ENCODE measurements at regions not wholly inside any gene's neighbourhood (a gene's known extent, or its start where the extent isn't known, plus 50 kb on each side); places are given as distances from the start of the nearest gene placed in this dataset.

- H3K4me3 ChIP-seq (ENCODE audit: insufficient read depth, low read depth, low read length), result no peak overlapping the region
- no peak overlapping the region for H3K27ac ChIP-seq (ENCODE audit: insufficient read depth, low read depth, low read length, poor library complexity, severe bottlenecking)
- no peaks in the 10 kb centered on the region for H3K36me3 ChIP-seq (ENCODE audit: control insufficient read depth, insufficient read depth, low read length)
- 87 to 92% methylated on average over 5 to 6 of the region's 6 CpGs for WGBS, 2 experiments
- peaks cover 5% of the 10 kb centered on the region for H3K27me3 ChIP-seq (ENCODE audit: control insufficient read depth, insufficient read depth, low read length, poor library complexity, severe bottlenecking)
- no peaks in the 10 kb centered on the region for H3K4me1 ChIP-seq (ENCODE audit: control insufficient read depth, insufficient read depth, low read length)
- H3K9me3 ChIP-seq (ENCODE audit: control insufficient read depth, low read length), result no peaks in the 10 kb centered on the region
Observed at GRCh38 chr2:176514805-176515500, 245.7 kb downstream of the MTX2 start.

GRCh38 chr2:176516051-176516602, 246.9 kb downstream of the MTX2 start:
- H3K27me3 ChIP-seq (ENCODE audit: control insufficient read depth, insufficient read depth, low read length, poor library complexity, severe bottlenecking), result peaks cover 5% of the 10 kb centered on the region
- H3K36me3 ChIP-seq (ENCODE audit: control insufficient read depth, insufficient read depth, low read length), result no peaks in the 10 kb centered on the region
- no peak overlapping the region for H3K4me3 ChIP-seq (ENCODE audit: insufficient read depth, low read depth, low read length)
- H3K9me3 ChIP-seq (ENCODE audit: control insufficient read depth, low read length), result no peaks in the 10 kb centered on the region
- H3K4me1 ChIP-seq (ENCODE audit: control insufficient read depth, insufficient read depth, low read length), result no peaks in the 10 kb centered on the region
- no peak overlapping the region for H3K27ac ChIP-seq (ENCODE audit: insufficient read depth, low read depth, low read length, poor library complexity, severe bottlenecking)
- WGBS, 2 experiments, result 39 to 71% methylated on average over 1 of the region's 1 CpG

GRCh38 chr2:176518823-176519222, 249.6 kb downstream of the MTX2 start:
- 32 to 39% methylated on average over 4 of the region's 4 CpGs for WGBS, 2 experiments
- Histone ChIP-seq H3K27me3 (ENCODE audit: control insufficient read depth, insufficient read depth, low read length, poor library complexity, severe bottlenecking) (peaks cover 5% of the 10 kb centered on the region), H3K27ac (ENCODE audit: insufficient read depth, low read depth, low read length, poor library complexity, severe bottlenecking) (no peak overlapping the region), H3K4me1 (ENCODE audit: control insufficient read depth, insufficient read depth, low read length) (peaks cover 10% of the 10 kb centered on the region), H3K9me3 (ENCODE audit: control insufficient read depth, low read length) (no peaks in the 10 kb centered on the region), H3K36me3 (ENCODE audit: control insufficient read depth, insufficient read depth, low read length) (no peaks in the 10 kb centered on the region), H3K4me3 (ENCODE audit: insufficient read depth, low read depth, low read length) (no peak overlapping the region)

GRCh38 chr2:176521878-176522670, 252.8 kb downstream of the MTX2 start:
- H3K27ac ChIP-seq (ENCODE audit: insufficient read depth, low read depth, low read length, poor library complexity, severe bottlenecking), result no peak overlapping the region
- no peaks in the 10 kb centered on the region for H3K36me3 ChIP-seq (ENCODE audit: control insufficient read depth, insufficient read depth, low read length)
- H3K9me3 ChIP-seq (ENCODE audit: control insufficient read depth, low read length), result no peaks in the 10 kb centered on the region
- H3K27me3 ChIP-seq (ENCODE audit: control insufficient read depth, insufficient read depth, low read length, poor library complexity, severe bottlenecking), result no peaks in the 10 kb centered on the region
- H3K4me3 ChIP-seq (ENCODE audit: insufficient read depth, low read depth, low read length), result no peak overlapping the region
- peaks cover 11% of the 10 kb centered on the region for H3K4me1 ChIP-seq (ENCODE audit: control insufficient read depth, insufficient read depth, low read length)
- WGBS, 2 experiments, result 48 to 50% methylated on average over 3 of the region's 3 CpGs

- no peaks in the 10 kb centered on the region for H3K9me3 ChIP-seq (ENCODE audit: control insufficient read depth, low read length)
- peaks cover 14% of the 10 kb centered on the region for H3K4me1 ChIP-seq (ENCODE audit: control insufficient read depth, insufficient read depth, low read length)
- 95 to 99% methylated on average over 2 of the region's 2 CpGs for WGBS, 2 experiments
Observed at GRCh38 chr2:176525086-176525485, 255.8 kb downstream of the MTX2 start.

GRCh38 chr2:176526995-176527901, 258.0 kb downstream of the MTX2 start:
- 90 to 96% methylated on average over 6 of the region's 6 CpGs for WGBS, 2 experiments
- H3K9me3 ChIP-seq (ENCODE audit: control insufficient read depth, low read length), result no peaks in the 10 kb centered on the region
- no peak overlapping the region for H3K27ac ChIP-seq (ENCODE audit: insufficient read depth, low read depth, low read length, poor library complexity, severe bottlenecking)
- no peaks in the 10 kb centered on the region for H3K36me3 ChIP-seq (ENCODE audit: control insufficient read depth, insufficient read depth, low read length)
- peaks cover 10% of the 10 kb centered on the region for H3K4me1 ChIP-seq (ENCODE audit: control insufficient read depth, insufficient read depth, low read length)
- H3K4me3 ChIP-seq (ENCODE audit: insufficient read depth, low read depth, low read length), result no peak overlapping the region
- H3K27me3 ChIP-seq (ENCODE audit: control insufficient read depth, insufficient read depth, low read length, poor library complexity, severe bottlenecking), result no peaks in the 10 kb centered on the region

More at GRCh38 chr2:176525086-176525485, 255.8 kb downstream of the MTX2 start:
- Histone ChIP-seq H3K36me3 (ENCODE audit: control insufficient read depth, insufficient read depth, low read length) (no peaks in the 10 kb centered on the region), H3K4me3 (ENCODE audit: insufficient read depth, low read depth, low read length) (no peak overlapping the region), H3K27ac (ENCODE audit: insufficient read depth, low read depth, low read length, poor library complexity, severe bottlenecking) (no peak overlapping the region), H3K27me3 (ENCODE audit: control insufficient read depth, insufficient read depth, low read length, poor library complexity, severe bottlenecking) (no peaks in the 10 kb centered on the region)

GRCh38 chr2:176531608-176532007, 262.4 kb downstream of the MTX2 start:
- Histone ChIP-seq H3K4me1 (ENCODE audit: control insufficient read depth, insufficient read depth, low read length) (peaks cover 3% of the 10 kb centered on the region), H3K27ac (ENCODE audit: insufficient read depth, low read depth, low read length, poor library complexity, severe bottlenecking) (no peak overlapping the region), H3K27me3 (ENCODE audit: control insufficient read depth, insufficient read depth, low read length, poor library complexity, severe bottlenecking) (no peaks in the 10 kb centered on the region), H3K9me3 (ENCODE audit: control insufficient read depth, low read length) (no peaks in the 10 kb centered on the region), H3K4me3 (ENCODE audit: insufficient read depth, low read depth, low read length) (no peak overlapping the region), H3K36me3 (ENCODE audit: control insufficient read depth, insufficient read depth, low read length) (no peaks in the 10 kb centered on the region)
- 88 to 91% methylated on average over 4 of the region's 4 CpGs for WGBS, 2 experiments

GRCh38 chr2:176533505-176534193, 264.4 kb downstream of the MTX2 start:
- Histone ChIP-seq H3K27ac (ENCODE audit: insufficient read depth, low read depth, low read length, poor library complexity, severe bottlenecking) (no peak overlapping the region), H3K36me3 (ENCODE audit: control insufficient read depth, insufficient read depth, low read length) (no peaks in the 10 kb centered on the region), H3K9me3 (ENCODE audit: control insufficient read depth, low read length) (no peaks in the 10 kb centered on the region), H3K4me1 (ENCODE audit: control insufficient read depth, insufficient read depth, low read length) (no peaks in the 10 kb centered on the region), H3K27me3 (ENCODE audit: control insufficient read depth, insufficient read depth, low read length, poor library complexity, severe bottlenecking) (no peaks in the 10 kb centered on the region), H3K4me3 (ENCODE audit: insufficient read depth, low read depth, low read length) (no peak overlapping the region)
- WGBS, 2 experiments, result 87 to 91% methylated on average over 3 to 4 of the region's 4 CpGs

GRCh38 chr2:176534798-176535466, 265.7 kb downstream of the MTX2 start:
- Histone ChIP-seq H3K9me3 (ENCODE audit: control insufficient read depth, low read length) (no peaks in the 10 kb centered on the region), H3K27me3 (ENCODE audit: control insufficient read depth, insufficient read depth, low read length, poor library complexity, severe bottlenecking) (no peaks in the 10 kb centered on the region), H3K4me3 (ENCODE audit: insufficient read depth, low read depth, low read length) (no peak overlapping the region), H3K27ac (ENCODE audit: insufficient read depth, low read depth, low read length, poor library complexity, severe bottlenecking) (no peak overlapping the region), H3K36me3 (ENCODE audit: control insufficient read depth, insufficient read depth, low read length) (no peaks in the 10 kb centered on the region), H3K4me1 (ENCODE audit: control insufficient read depth, insufficient read depth, low read length) (no peaks in the 10 kb centered on the region)
- 71 to 76% methylated on average over 9 of the region's 9 CpGs for WGBS, 2 experiments

All from ectodermal cell (in vitro differentiated cells).